ENCODE measurements at regions not wholly inside any gene's neighbourhood (a gene's known extent, or its start where the extent isn't known, plus 50 kb on each side); places are given as distances from the start of the nearest gene placed in this dataset.

- intact Hi-C loops (cut with micrococcal nuclease): no loop called here
- peaks cover 2% of the 10 kb centered on the region for H3K27me3 Mint-ChIP-seq
- CTCF ChIA-PET: interaction anchor here (1.6 kb wide), 1 partner anchor 137 kb away, joined by 3 read pairs; no protein-coding TSS in a partner anchor
These were observed 92.1 kb upstream of the PODXL start for GRCh38 chr7:131648491-131648890.

GRCh38 chr7:131646203-131646602 lies 89.8 kb upstream of the PODXL start:
- TF ChIP-seq CTCF (IDR thresholded peaks at IDR 0.05): no peak
- intact Hi-C loops (cut with micrococcal nuclease): no loop called here
- ATAC-seq (ENCODE audit: low read depth) (no peak), DNase-seq (no peak)
- Mint-ChIP-seq H3K27me3 (peaks cover 9% of the 10 kb centered on the region), H3K36me3 (ENCODE audit: low read depth) (no peaks in the 10 kb centered on the region), H3K4me1 (no peaks in the 10 kb centered on the region), H3K27ac (no peak overlapping the region), H3K9me3 (no peaks in the 10 kb centered on the region), H3K4me3 (no peak overlapping the region)
- POLR2A ChIA-PET: no interaction called here
- CTCF ChIA-PET: no interaction called here

More at GRCh38 chr7:131648491-131648890, 92.1 kb upstream of the PODXL start:
- no peaks in the 10 kb centered on the region for H3K4me1 Mint-ChIP-seq
- DNase-seq: no peak
- no peaks in the 10 kb centered on the region for H3K36me3 Mint-ChIP-seq (ENCODE audit: low read depth)
- H3K27ac Mint-ChIP-seq: no peak overlapping the region
- ATAC-seq (ENCODE audit: low read depth): no peak
- H3K4me3 Mint-ChIP-seq: no peak overlapping the region
- TF ChIP-seq CTCF (IDR thresholded peaks at IDR 0.05): no peak
- no peaks in the 10 kb centered on the region for H3K9me3 Mint-ChIP-seq
- POLR2A ChIA-PET: no interaction called here

- H3K9me3 Mint-ChIP-seq: no peaks in the 10 kb centered on the region
- no peak for TF ChIP-seq CTCF (IDR thresholded peaks at IDR 0.05)
- ATAC-seq (ENCODE audit: low read depth) (no peak), DNase-seq (no peak)
- intact Hi-C loops (cut with micrococcal nuclease): no loop called here
- H3K27ac Mint-ChIP-seq: no peak overlapping the region
- H3K36me3 Mint-ChIP-seq (ENCODE audit: low read depth): no peaks in the 10 kb centered on the region
- peaks cover 11% of the 10 kb centered on the region for H3K27me3 Mint-ChIP-seq
- no peak overlapping the region for H3K4me3 Mint-ChIP-seq
- POLR2A ChIA-PET: no interaction called here
- no peaks in the 10 kb centered on the region for H3K4me1 Mint-ChIP-seq
- CTCF ChIA-PET: interaction anchor here (0.7 kb wide), 1 partner anchor 10 kb away, joined by 3 read pairs; no protein-coding TSS in a partner anchor
These were observed 86.0 kb upstream of the PODXL start for GRCh38 chr7:131642429-131642828.

GRCh38 chr7:131640686-131641085 lies 84.3 kb upstream of the PODXL start:
- H3K36me3 Mint-ChIP-seq (ENCODE audit: low read depth): no peaks in the 10 kb centered on the region
- H3K4me3 Mint-ChIP-seq: no peak overlapping the region
- H3K27ac Mint-ChIP-seq: no peak overlapping the region
- H3K4me1 Mint-ChIP-seq: no peaks in the 10 kb centered on the region
- peaks cover 11% of the 10 kb centered on the region for H3K27me3 Mint-ChIP-seq
- ChIA-PET CTCF (no interaction called here), POLR2A (no interaction called here)
- intact Hi-C loops (cut with micrococcal nuclease): no loop called here
- no peak for ATAC-seq (ENCODE audit: low read depth)
- no peaks in the 10 kb centered on the region for H3K9me3 Mint-ChIP-seq
- no peak for DNase-seq
- no peak for TF ChIP-seq CTCF (IDR thresholded peaks at IDR 0.05)

- Mint-ChIP-seq H3K36me3 (ENCODE audit: low read depth) (no peaks in the 10 kb centered on the region), H3K27me3 (peaks cover 11% of the 10 kb centered on the region), H3K4me3 (no peak overlapping the region), H3K9me3 (no peaks in the 10 kb centered on the region), H3K27ac (no peak overlapping the region), H3K4me1 (no peaks in the 10 kb centered on the region)
- ChIA-PET CTCF (no interaction called here), POLR2A (no interaction called here)
- no peak for DNase-seq
- intact Hi-C loops (cut with micrococcal nuclease): no loop called here
- TF ChIP-seq CTCF (IDR thresholded peaks at IDR 0.05): no peak
- ATAC-seq (ENCODE audit: low read depth): no peak
These were observed 82.4 kb upstream of the PODXL start for GRCh38 chr7:131638641-131639430.
